HEK293 (cell line): ENCODE measurements at regions not wholly inside any gene's neighbourhood (a gene's known extent, or its start where the extent isn't known, plus 50 kb on each side); places are given as distances from the start of the nearest gene placed in this dataset.

ENCODE experiments used
- KLF16 ChIP-seq: fragments of 450-650 bp; formaldehyde crosslinking; IDR thresholded peaks from 2 replicates; pipeline ENCODE4 v1.5.1; 2017; ENCODE audit warnings: missing biosample characterization, missing genetic modification characterization
- ZBTB21 ChIP-seq: fragments of 450-650 bp; formaldehyde crosslinking; IDR thresholded peaks from 2 replicates; pipeline ENCODE4 v1.5.1; 2017; ENCODE audit warnings: missing biosample characterization, missing genetic modification characterization
- TF ChIP-seq, protein P1 (sequence below): fragments of 450-650 bp; formaldehyde crosslinking; IDR thresholded peaks from 2 replicates; pipeline ENCODE4 v1.5.1; 2016; ENCODE audit warnings: missing biosample characterization, missing genetic modification characterization

- no peak for TF ChIP-seq ZBTB21 (tag by site-specific recombination)
- no peak for TF ChIP-seq KLF16 (tag by site-specific recombination)
- TF ChIP-seq, protein P1, sequence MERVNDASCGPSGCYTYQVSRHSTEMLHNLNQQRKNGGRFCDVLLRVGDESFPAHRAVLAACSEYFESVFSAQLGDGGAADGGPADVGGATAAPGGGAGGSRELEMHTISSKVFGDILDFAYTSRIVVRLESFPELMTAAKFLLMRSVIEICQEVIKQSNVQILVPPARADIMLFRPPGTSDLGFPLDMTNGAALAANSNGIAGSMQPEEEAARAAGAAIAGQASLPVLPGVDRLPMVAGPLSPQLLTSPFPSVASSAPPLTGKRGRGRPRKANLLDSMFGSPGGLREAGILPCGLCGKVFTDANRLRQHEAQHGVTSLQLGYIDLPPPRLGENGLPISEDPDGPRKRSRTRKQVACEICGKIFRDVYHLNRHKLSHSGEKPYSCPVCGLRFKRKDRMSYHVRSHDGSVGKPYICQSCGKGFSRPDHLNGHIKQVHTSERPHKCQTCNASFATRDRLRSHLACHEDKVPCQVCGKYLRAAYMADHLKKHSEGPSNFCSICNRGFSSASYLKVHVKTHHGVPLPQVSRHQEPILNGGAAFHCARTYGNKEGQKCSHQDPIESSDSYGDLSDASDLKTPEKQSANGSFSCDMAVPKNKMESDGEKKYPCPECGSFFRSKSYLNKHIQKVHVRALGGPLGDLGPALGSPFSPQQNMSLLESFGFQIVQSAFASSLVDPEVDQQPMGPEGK (tag by site-specific recombination) = no peak
These were observed 57.2 kb upstream of the JDP2 start for GRCh38 chr14:75370416-75371205.
